H9 (cell line): ENCODE measurements at regions not wholly inside any gene's neighbourhood (a gene's known extent, or its start where the extent isn't known, plus 50 kb on each side); places are given as distances from the start of the nearest gene placed in this dataset.

Experiments
- DNase-seq: peaks from one replicate; pipeline ENCODE4 v3.0.0-alpha.2; 2017
- H2AFZ ChIP-seq: one replicate; pipeline ENCODE4 v1.6.1; 2013; ENCODE audit warnings: mild to moderate bottlenecking, low read length, control low read depth, moderate library complexity
- H2AK5ac ChIP-seq: 2 replicates; pipeline ENCODE4 v1.6.1; 2013; ENCODE audit warnings: low read length, control low read depth, mixed read lengths; ENCODE audit not compliant: insufficient read length
- H2BK120ac ChIP-seq: one replicate; pipeline ENCODE4 v1.6.1; 2013; ENCODE audit warnings: low read depth, mild to moderate bottlenecking, low read length, control low read depth, inconsistent platforms; ENCODE audit not compliant: poor library complexity, severe bottlenecking
- H2BK12ac ChIP-seq: 2 replicates; pipeline ENCODE4 v1.6.1; 2013; ENCODE audit warnings: low read length, control low read depth, mixed read lengths, low read depth; ENCODE audit not compliant: insufficient read length
- H2BK15ac ChIP-seq: 2 replicates; pipeline ENCODE4 v1.6.1; 2013; ENCODE audit warnings: low read depth, low read length, control low read depth
- H2BK20ac ChIP-seq: one replicate; pipeline ENCODE4 v1.6.1; 2013; ENCODE audit warnings: low read depth, mild to moderate bottlenecking, low read length, control low read depth, inconsistent platforms; ENCODE audit not compliant: poor library complexity, severe bottlenecking
- H2BK5ac ChIP-seq: 2 replicates; pipeline ENCODE4 v1.6.1; 2013; ENCODE audit warnings: low read length, control low read depth, mixed read lengths; ENCODE audit not compliant: insufficient read length
- H3K14ac ChIP-seq: 2 replicates; pipeline ENCODE4 v1.6.1; 2013; ENCODE audit warnings: low read length, control low read depth; ENCODE audit not compliant: insufficient read depth
- H3K18ac ChIP-seq: 2 replicates; pipeline ENCODE4 v1.6.1; 2013; ENCODE audit warnings: low read depth, mild to moderate bottlenecking, mixed read lengths, low read length, control low read depth; ENCODE audit not compliant: insufficient read length
- H3K23ac ChIP-seq: 2 replicates; pipeline ENCODE4 v1.6.1; 2013; ENCODE audit warnings: low read length, control low read depth, mixed read lengths, low read depth; ENCODE audit not compliant: insufficient read length
- H3K23me2 ChIP-seq: 2 replicates; pipeline ENCODE4 v1.6.1; 2013; ENCODE audit warnings: low read depth, mild to moderate bottlenecking, mixed read lengths, low read length, control low read depth; ENCODE audit not compliant: insufficient read length, poor library complexity, severe bottlenecking
- H3K27ac ChIP-seq: 2 replicates; pipeline ENCODE4 v1.5.1; 2013; ENCODE audit warnings: low read length, control low read depth, mixed read lengths, low read depth; ENCODE audit not compliant: insufficient read length
- H3K27me3 ChIP-seq: 2 replicates; pipeline ENCODE4 v1.6.1; 2013; ENCODE audit warnings: low read length, control low read depth, inconsistent platforms; ENCODE audit not compliant: insufficient read depth
- H3K4ac ChIP-seq: 2 replicates; pipeline ENCODE4 v1.6.1; 2013; ENCODE audit warnings: low read depth, mild to moderate bottlenecking, control low read depth, inconsistent platforms, low read length, moderate library complexity
- H3K4me1 ChIP-seq: 2 replicates; pipeline ENCODE4 v1.6.1; 2013; ENCODE audit warnings: low read length, control low read depth, inconsistent platforms; ENCODE audit not compliant: insufficient read depth
- H3K4me2 ChIP-seq: 2 replicates; pipeline ENCODE4 v1.6.1; 2013; ENCODE audit warnings: low read length, control low read depth, mixed read lengths; ENCODE audit not compliant: insufficient read length, insufficient read depth
- H3K56ac ChIP-seq: 2 replicates; pipeline ENCODE4 v1.6.1; 2013; ENCODE audit warnings: low read depth, mild to moderate bottlenecking, mixed read lengths, low read length, control low read depth; ENCODE audit not compliant: insufficient read length
- H3K79me1 ChIP-seq: 2 replicates; pipeline ENCODE4 v1.6.1; 2013; ENCODE audit warnings: low read depth, mild to moderate bottlenecking, moderate library complexity, low read length, control low read depth, inconsistent platforms; ENCODE audit not compliant: insufficient read depth, poor library complexity, severe bottlenecking
- H3K79me2 ChIP-seq: 2 replicates; pipeline ENCODE4 v1.6.1; 2013; ENCODE audit warnings: low read length, control low read depth, inconsistent platforms; ENCODE audit not compliant: insufficient read depth
- H3K9ac ChIP-seq: 2 replicates; pipeline ENCODE4 v1.6.1; 2013; ENCODE audit warnings: low read length, control low read depth, mixed read lengths; ENCODE audit not compliant: insufficient read length; ENCODE audit errors: extremely low read depth
- H3K9me3 ChIP-seq: one replicate; pipeline ENCODE4 v1.6.1; 2013; ENCODE audit warnings: low read depth, low read length, inconsistent platforms; ENCODE audit not compliant: control insufficient read depth
- H3T11ph ChIP-seq: one replicate; pipeline ENCODE4 v1.6.1; 2013; ENCODE audit warnings: mild to moderate bottlenecking, low read length, control low read depth, inconsistent platforms
- H4K20me1 ChIP-seq: one replicate; pipeline ENCODE4 v1.6.1; 2013; ENCODE audit not compliant: control insufficient read depth, insufficient read length, insufficient read depth
- H4K5ac ChIP-seq: 2 replicates; pipeline ENCODE4 v1.6.1; 2013; ENCODE audit warnings: low read depth, mild to moderate bottlenecking, mixed read lengths, low read length, control low read depth; ENCODE audit not compliant: insufficient read length
- H4K8ac ChIP-seq: replicated peaks from 2 replicates; pipeline ENCODE4 v1.6.1; 2013; ENCODE audit warnings: low read length, control low read depth, mixed read lengths, low read depth; ENCODE audit not compliant: insufficient read length
- H4K91ac ChIP-seq: 2 replicates; pipeline ENCODE4 v1.6.1; 2013; ENCODE audit warnings: low read depth, mild to moderate bottlenecking, moderate library complexity, mixed read lengths, low read length, control low read depth; ENCODE audit not compliant: insufficient read length
- H3K27ac Mint-ChIP-seq, 3 experiments: 2 replicates in 2 of 3; 3 replicates in 1 of 3; pipeline ENCODE4 v1.8.0; 2020 to 2021; ENCODE audit warnings: mixed read lengths in 3 of 3, mild to moderate bottlenecking in 1 of 3, moderate library complexity in 1 of 3
- H3K27me3 Mint-ChIP-seq: 2 replicates; pipeline ENCODE4 v1.8.0; 2021; ENCODE audit warnings: low read depth, mild to moderate bottlenecking, moderate library complexity, mixed read lengths
- H3K36me3 Mint-ChIP-seq, 3 experiments: 2 replicates in 2 of 3; 3 replicates in 1 of 3; pipeline ENCODE4 v1.8.0; 2020 to 2021; ENCODE audit warnings: low read depth in 3 of 3, mixed read lengths in 3 of 3; ENCODE audit not compliant: insufficient read depth in 1 of 3
- H3K4me1 Mint-ChIP-seq, 2 experiments: 2 replicates each; pipeline ENCODE4 v1.8.0; 2020; ENCODE audit warnings: mixed read lengths in 2 of 2
- H3K4me3 Mint-ChIP-seq, 2 experiments: 2 replicates in 1 of 2; 3 replicates in 1 of 2; pipeline ENCODE4 v1.8.0; 2020 to 2021; ENCODE audit warnings: mild to moderate bottlenecking in 2 of 2, mixed read lengths in 2 of 2, moderate library complexity in 1 of 2
- H3K9me3 Mint-ChIP-seq, 2 experiments: 2 replicates in 1 of 2; 3 replicates in 1 of 2; pipeline ENCODE4 v1.8.0; 2020; ENCODE audit warnings: mild to moderate bottlenecking in 2 of 2, mixed read lengths in 2 of 2, moderate library complexity in 1 of 2
- CTCF ChIP-seq: fragments of 200-600 bp; sonication (generic); conservative IDR thresholded peaks from 3 replicates; pipeline ENCODE4 v1.8.0; 2021; ENCODE audit warnings: antibody characterized with exemption, mild to moderate bottlenecking
- WGBS: extraction: QIAGEN DNeasy Blood & Tissue Kit; methylation state at CpG from one replicate; pipeline ENCODE4 v1.1.7; 2013; ENCODE audit warnings: missing lambda C conversion rate, low lambda C conversion rate, mixed read lengths; ENCODE audit not compliant: insufficient read length; ENCODE audit errors: extremely low coverage; 5-methylcytosine and 5-hydroxymethylcytosine counted together

- H3K27ac ChIP-seq = no peak overlapping the region
- no CpG with 5 or more reads among the region's 4 CpGs for WGBS
Measured at GRCh38 chr2:236768393-236769140, 198.9 kb downstream of the ACKR3 start.

More at GRCh38 chr2:236768393-236769140, 198.9 kb downstream of the ACKR3 start:
- no peak overlapping the region for H2AFZ ChIP-seq
- H2AK5ac ChIP-seq = no peak overlapping the region
- no peak overlapping the region for H3K18ac ChIP-seq
- H3K79me1 ChIP-seq = no peaks in the 10 kb centered on the region
- no peaks in the 10 kb centered on the region for H3K27me3 ChIP-seq
- H2BK12ac ChIP-seq = no peak overlapping the region
- no peak overlapping the region for H4K91ac ChIP-seq
- no peak overlapping the region for H4K8ac ChIP-seq
- no peak overlapping the region for H3K4me2 ChIP-seq
- no peaks in the 10 kb centered on the region for H3K4me1 ChIP-seq
- no peaks in the 10 kb centered on the region for H3K23me2 ChIP-seq
- H4K20me1 ChIP-seq = no peaks in the 10 kb centered on the region
- H2BK120ac ChIP-seq = no peak overlapping the region
- H3K27ac Mint-ChIP-seq = no peak overlapping the region
- H3K9me3 Mint-ChIP-seq = peaks cover 9 to 17% of the 10 kb centered on the region in 2 experiments
- peaks cover 0 to 11% (median 0%) of the 10 kb centered on the region in 3 experiments; a peak in 3 of 7 replicates for H3K36me3 Mint-ChIP-seq
- H3K79me2 ChIP-seq = no peaks in the 10 kb centered on the region
- no peak overlapping the region for H3K23ac ChIP-seq
- no peak overlapping the region for H2BK15ac ChIP-seq
- peaks cover 9 to 14% of the 10 kb centered on the region in 2 experiments for H3K4me1 Mint-ChIP-seq
- H3K14ac ChIP-seq = no peak overlapping the region
- H2BK5ac ChIP-seq = no peak overlapping the region
- H3K9ac ChIP-seq = no peak overlapping the region
- no peak overlapping the region for H3K56ac ChIP-seq
- H4K5ac ChIP-seq = no peak overlapping the region
- H3K4me3 Mint-ChIP-seq = no peak overlapping the region
- DNase-seq = no peak
- H3K9me3 ChIP-seq = no peaks in the 10 kb centered on the region
- H2BK20ac ChIP-seq = no peak overlapping the region
- H3K27me3 Mint-ChIP-seq = peaks cover 7% of the 10 kb centered on the region; the same call in 1 of the 2 replicates
- no peak overlapping the region for H3T11ph ChIP-seq
- TF ChIP-seq CTCF = no peak
- no peak overlapping the region for H3K4ac ChIP-seq
